ENCODE measurements at regions not wholly inside any gene's neighbourhood (a gene's known extent, or its start where the extent isn't known, plus 50 kb on each side); places are given as distances from the start of the nearest gene placed in this dataset.

GRCh38 chr15:45780352-45780751, 145.5 kb downstream of the SQOR start:
- intact Hi-C loops (cut with micrococcal nuclease; ENCODE audit: unreplicated experiment): no loop called here
- Histone ChIP-seq H3K4me1 (ENCODE audit: insufficient read depth, low read length, poor library complexity, severe bottlenecking) (no peaks in the 10 kb centered on the region), H3K36me3 (ENCODE audit: insufficient read depth, low read length, poor library complexity, severe bottlenecking) (no peaks in the 10 kb centered on the region), H3K9me3 (ENCODE audit: low read depth, low read length, poor library complexity, severe bottlenecking) (no peaks in the 10 kb centered on the region), H3K27ac (ENCODE audit: low read depth, low read length, poor library complexity, severe bottlenecking) (no peak overlapping the region), H3K27me3 (replicated peaks; ENCODE audit: insufficient read depth, low read depth, low read length, poor library complexity) (peaks cover 4% of the 10 kb centered on the region), H3K4me3 (ENCODE audit: low read depth, low read length, poor library complexity, severe bottlenecking) (no peak overlapping the region)
- POLR2A ChIA-PET (ENCODE audit: low non-redundant PET): no interaction called here
- BruUV-seq (replicated peaks): no TSS peak
- DNase-seq (ENCODE audit: low spot score): no peak
- CTCF ChIA-PET: no interaction called here
- TF ChIP-seq, protein P1, sequence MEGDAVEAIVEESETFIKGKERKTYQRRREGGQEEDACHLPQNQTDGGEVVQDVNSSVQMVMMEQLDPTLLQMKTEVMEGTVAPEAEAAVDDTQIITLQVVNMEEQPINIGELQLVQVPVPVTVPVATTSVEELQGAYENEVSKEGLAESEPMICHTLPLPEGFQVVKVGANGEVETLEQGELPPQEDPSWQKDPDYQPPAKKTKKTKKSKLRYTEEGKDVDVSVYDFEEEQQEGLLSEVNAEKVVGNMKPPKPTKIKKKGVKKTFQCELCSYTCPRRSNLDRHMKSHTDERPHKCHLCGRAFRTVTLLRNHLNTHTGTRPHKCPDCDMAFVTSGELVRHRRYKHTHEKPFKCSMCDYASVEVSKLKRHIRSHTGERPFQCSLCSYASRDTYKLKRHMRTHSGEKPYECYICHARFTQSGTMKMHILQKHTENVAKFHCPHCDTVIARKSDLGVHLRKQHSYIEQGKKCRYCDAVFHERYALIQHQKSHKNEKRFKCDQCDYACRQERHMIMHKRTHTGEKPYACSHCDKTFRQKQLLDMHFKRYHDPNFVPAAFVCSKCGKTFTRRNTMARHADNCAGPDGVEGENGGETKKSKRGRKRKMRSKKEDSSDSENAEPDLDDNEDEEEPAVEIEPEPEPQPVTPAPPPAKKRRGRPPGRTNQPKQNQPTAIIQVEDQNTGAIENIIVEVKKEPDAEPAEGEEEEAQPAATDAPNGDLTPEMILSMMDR (conservative IDR thresholded peaks at IDR 0.05; ENCODE audit: low read depth, low read length): peak; percentile 18; the same call in 1 of the 2 replicates
- no peak for TF ChIP-seq EZH2 (IDR thresholded peaks at IDR 0.05; ENCODE audit: borderline replicate concordance, low read depth, low read length, poor library complexity, severe bottlenecking)

DNA sequence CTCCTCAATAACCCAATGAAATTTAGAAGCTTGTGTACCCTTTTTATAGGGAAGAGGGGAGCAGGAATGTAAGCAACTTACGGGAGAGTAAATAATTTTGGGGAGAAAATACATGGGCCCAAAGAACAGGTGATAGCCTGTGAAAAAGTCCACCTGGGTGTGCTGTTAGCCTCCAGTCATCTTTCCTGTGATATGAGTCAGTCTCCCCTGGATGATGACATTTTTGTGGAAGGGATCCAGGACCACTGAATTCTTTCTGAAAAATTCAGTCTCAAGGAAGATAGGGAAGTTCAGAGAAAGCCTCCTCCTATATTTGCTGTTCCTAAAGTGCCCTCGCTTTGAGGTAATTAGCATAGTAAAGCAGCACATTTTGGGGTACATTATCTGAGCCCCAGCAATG, 149.8 kb downstream of the SQOR start:
- Histone ChIP-seq H3K4me3 (ENCODE audit: low read depth, low read length, poor library complexity, severe bottlenecking) (no peak overlapping the region), H3K4me1 (ENCODE audit: insufficient read depth, low read length, poor library complexity, severe bottlenecking) (no peaks in the 10 kb centered on the region), H3K36me3 (ENCODE audit: insufficient read depth, low read length, poor library complexity, severe bottlenecking) (no peaks in the 10 kb centered on the region), H3K27me3 (replicated peaks; ENCODE audit: insufficient read depth, low read depth, low read length, poor library complexity) (peaks cover 4% of the 10 kb centered on the region), H3K9me3 (ENCODE audit: low read depth, low read length, poor library complexity, severe bottlenecking) (no peaks in the 10 kb centered on the region), H3K27ac (ENCODE audit: low read depth, low read length, poor library complexity, severe bottlenecking) (no peak overlapping the region)
- TF ChIP-seq, protein P1 (conservative IDR thresholded peaks at IDR 0.05; ENCODE audit: low read depth, low read length): no peak
- TF ChIP-seq EZH2 (IDR thresholded peaks at IDR 0.05; ENCODE audit: borderline replicate concordance, low read depth, low read length, poor library complexity, severe bottlenecking): no peak
- no peak for DNase-seq (ENCODE audit: low spot score)
- POLR2A ChIA-PET (ENCODE audit: low non-redundant PET): no interaction called here
- no TSS peak for BruUV-seq (replicated peaks)
- CTCF ChIA-PET: no interaction called here
- intact Hi-C loops (cut with micrococcal nuclease; ENCODE audit: unreplicated experiment): no loop called here

DNA sequence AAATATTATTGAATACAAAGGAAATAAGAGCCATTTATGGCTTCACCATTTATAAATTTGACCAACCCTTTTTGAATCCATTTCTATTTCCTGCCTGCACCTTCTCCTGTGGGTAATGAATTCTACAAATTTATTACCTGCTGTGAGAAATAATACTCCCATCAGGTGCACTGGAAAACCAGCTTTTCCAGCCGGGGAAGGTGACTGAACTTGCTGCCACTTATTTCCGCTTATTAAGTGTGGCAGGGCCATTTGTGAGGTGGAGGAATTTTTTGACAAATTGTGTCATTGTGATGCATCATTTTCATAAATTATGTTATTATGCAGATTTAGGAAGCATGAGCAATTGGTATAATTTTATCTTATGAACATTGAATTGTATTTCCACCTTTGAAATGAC, 151.1 kb downstream of the SQOR start:
- POLR2A ChIA-PET (ENCODE audit: low non-redundant PET): no interaction called here
- no peak overlapping the region for H3K4me3 ChIP-seq (ENCODE audit: low read depth, low read length, poor library complexity, severe bottlenecking)
- H3K27me3 ChIP-seq (replicated peaks; ENCODE audit: insufficient read depth, low read depth, low read length, poor library complexity): peaks cover 4% of the 10 kb centered on the region
- TF ChIP-seq EZH2 (IDR thresholded peaks at IDR 0.05; ENCODE audit: borderline replicate concordance, low read depth, low read length, poor library complexity, severe bottlenecking): no peak
- TF ChIP-seq, protein P1 (conservative IDR thresholded peaks at IDR 0.05; ENCODE audit: low read depth, low read length): no peak
- H3K4me1 ChIP-seq (ENCODE audit: insufficient read depth, low read length, poor library complexity, severe bottlenecking): no peaks in the 10 kb centered on the region
- H3K27ac ChIP-seq (ENCODE audit: low read depth, low read length, poor library complexity, severe bottlenecking): no peak overlapping the region
- no peaks in the 10 kb centered on the region for H3K9me3 ChIP-seq (ENCODE audit: low read depth, low read length, poor library complexity, severe bottlenecking)
- CTCF ChIA-PET: no interaction called here
- no TSS peak for BruUV-seq (replicated peaks)
- no peak for DNase-seq (ENCODE audit: low spot score)
- H3K36me3 ChIP-seq (ENCODE audit: insufficient read depth, low read length, poor library complexity, severe bottlenecking): no peaks in the 10 kb centered on the region
- intact Hi-C loops (cut with micrococcal nuclease; ENCODE audit: unreplicated experiment): no loop called here
